ENCODE measurements at regions not wholly inside any gene's neighbourhood (a gene's known extent, or its start where the extent isn't known, plus 50 kb on each side); places are given as distances from the start of the nearest gene placed in this dataset.

- Histone ChIP-seq H3K27me3 (ENCODE audit: control insufficient read depth, insufficient read depth, low read length) (peaks cover 13% of the 10 kb centered on the region), H3K36me3 (ENCODE audit: control insufficient read depth, insufficient read depth, low read length) (no peaks in the 10 kb centered on the region), H3K4me3 (ENCODE audit: low read length) (no peak overlapping the region), H3K4me1 (ENCODE audit: control insufficient read depth, insufficient read depth, low read length) (peaks cover 10% of the 10 kb centered on the region), H3K27ac (ENCODE audit: low read length) (no peak overlapping the region), H3K9me3 (replicated peaks; ENCODE audit: control insufficient read depth, low read depth, low read length) (no peaks in the 10 kb centered on the region)
- DNase-seq, result no peak
- 43% methylated on average over 5 of the region's 5 CpGs for WGBS (ENCODE audit: insufficient coverage)
These were observed 184.7 kb downstream of the MIAT start for GRCh38 chr22:26842103-26842502.

GRCh38 chr22:26845021-26845743 lies 187.8 kb downstream of the MIAT start:
- 0% methylated on average over 1 of the region's 10 CpGs for WGBS (ENCODE audit: insufficient coverage)
- DNase-seq, result peak; percentile 53
- Histone ChIP-seq H3K27ac (ENCODE audit: low read length) (no peak overlapping the region), H3K36me3 (ENCODE audit: control insufficient read depth, insufficient read depth, low read length) (no peaks in the 10 kb centered on the region), H3K4me1 (ENCODE audit: control insufficient read depth, insufficient read depth, low read length) (peaks cover 10% of the 10 kb centered on the region), H3K4me3 (ENCODE audit: low read length) (no peak overlapping the region), H3K27me3 (ENCODE audit: control insufficient read depth, insufficient read depth, low read length) (peaks cover 6% of the 10 kb centered on the region), H3K9me3 (replicated peaks; ENCODE audit: control insufficient read depth, low read depth, low read length) (no peaks in the 10 kb centered on the region)

- no peaks in the 10 kb centered on the region for H3K9me3 ChIP-seq (replicated peaks; ENCODE audit: control insufficient read depth, low read depth, low read length)
- peaks cover 4% of the 10 kb centered on the region for H3K27me3 ChIP-seq (ENCODE audit: control insufficient read depth, insufficient read depth, low read length)
- peaks cover 10% of the 10 kb centered on the region for H3K4me1 ChIP-seq (ENCODE audit: control insufficient read depth, insufficient read depth, low read length)
- no peak for DNase-seq
- H3K27ac ChIP-seq (ENCODE audit: low read length), result no peak overlapping the region
- H3K36me3 ChIP-seq (ENCODE audit: control insufficient read depth, insufficient read depth, low read length), result no peaks in the 10 kb centered on the region
- no peak overlapping the region for H3K4me3 ChIP-seq (ENCODE audit: low read length)
- WGBS (ENCODE audit: insufficient coverage), result no CpG with 5 or more reads among the region's 1 CpG
These were observed 188.7 kb downstream of the MIAT start for GRCh38 chr22:26846076-26846475.

- 100% methylated on average over 1 of the region's 2 CpGs for WGBS (ENCODE audit: insufficient coverage)
- Histone ChIP-seq H3K9me3 (replicated peaks; ENCODE audit: control insufficient read depth, low read depth, low read length) (no peaks in the 10 kb centered on the region), H3K4me1 (ENCODE audit: control insufficient read depth, insufficient read depth, low read length) (peaks cover 10% of the 10 kb centered on the region), H3K27me3 (ENCODE audit: control insufficient read depth, insufficient read depth, low read length) (peaks cover 4% of the 10 kb centered on the region), H3K36me3 (ENCODE audit: control insufficient read depth, insufficient read depth, low read length) (no peaks in the 10 kb centered on the region), H3K27ac (ENCODE audit: low read length) (no peak overlapping the region), H3K4me3 (ENCODE audit: low read length) (no peak overlapping the region)
- no peak for DNase-seq
These were observed 189.3 kb downstream of the MIAT start for GRCh38 chr22:26846645-26847044.

- Histone ChIP-seq H3K4me1 (ENCODE audit: control insufficient read depth, insufficient read depth, low read length) (peaks cover 10% of the 10 kb centered on the region), H3K9me3 (replicated peaks; ENCODE audit: control insufficient read depth, low read depth, low read length) (no peaks in the 10 kb centered on the region), H3K4me3 (ENCODE audit: low read length) (no peak overlapping the region), H3K27me3 (ENCODE audit: control insufficient read depth, insufficient read depth, low read length) (peaks cover 4% of the 10 kb centered on the region), H3K36me3 (ENCODE audit: control insufficient read depth, insufficient read depth, low read length) (no peaks in the 10 kb centered on the region), H3K27ac (ENCODE audit: low read length) (no peak overlapping the region)
- 52% methylated on average over 5 of the region's 5 CpGs for WGBS (ENCODE audit: insufficient coverage)
- DNase-seq, result no peak
These were observed 189.7 kb downstream of the MIAT start for GRCh38 chr22:26847046-26847445.

GRCh38 chr22:26847816-26848215 lies 190.4 kb downstream of the MIAT start:
- Histone ChIP-seq H3K4me1 (ENCODE audit: control insufficient read depth, insufficient read depth, low read length) (peaks cover 10% of the 10 kb centered on the region), H3K9me3 (replicated peaks; ENCODE audit: control insufficient read depth, low read depth, low read length) (no peaks in the 10 kb centered on the region), H3K4me3 (ENCODE audit: low read length) (no peak overlapping the region), H3K27ac (ENCODE audit: low read length) (no peak overlapping the region), H3K36me3 (ENCODE audit: control insufficient read depth, insufficient read depth, low read length) (no peaks in the 10 kb centered on the region), H3K27me3 (ENCODE audit: control insufficient read depth, insufficient read depth, low read length) (peaks cover 2% of the 10 kb centered on the region)
- DNase-seq, result no peak
- 50% methylated on average over 1 of the region's 2 CpGs for WGBS (ENCODE audit: insufficient coverage)

GRCh38 chr22:26848244-26848920 lies 191.0 kb downstream of the MIAT start:
- 36% methylated on average over 3 of the region's 9 CpGs for WGBS (ENCODE audit: insufficient coverage)
- H3K9me3 ChIP-seq (replicated peaks; ENCODE audit: control insufficient read depth, low read depth, low read length), result no peaks in the 10 kb centered on the region
- peaks cover 10% of the 10 kb centered on the region for H3K4me1 ChIP-seq (ENCODE audit: control insufficient read depth, insufficient read depth, low read length)
- H3K36me3 ChIP-seq (ENCODE audit: control insufficient read depth, insufficient read depth, low read length), result no peaks in the 10 kb centered on the region
- no peak overlapping the region for H3K4me3 ChIP-seq (ENCODE audit: low read length)
- H3K27me3 ChIP-seq (ENCODE audit: control insufficient read depth, insufficient read depth, low read length), result peaks cover 2% of the 10 kb centered on the region
- no peak overlapping the region for H3K27ac ChIP-seq (ENCODE audit: low read length)
- DNase-seq, result peak; percentile 37

GRCh38 chr22:26849575-26849974 lies 192.2 kb downstream of the MIAT start:
- H3K9me3 ChIP-seq (replicated peaks; ENCODE audit: control insufficient read depth, low read depth, low read length), result no peaks in the 10 kb centered on the region
- no peaks in the 10 kb centered on the region for H3K36me3 ChIP-seq (ENCODE audit: control insufficient read depth, insufficient read depth, low read length)
- H3K27ac ChIP-seq (ENCODE audit: low read length), result no peak overlapping the region
- no peak for DNase-seq
- peaks cover 4% of the 10 kb centered on the region for H3K27me3 ChIP-seq (ENCODE audit: control insufficient read depth, insufficient read depth, low read length)
- WGBS (ENCODE audit: insufficient coverage), result 82% methylated on average over 4 of the region's 4 CpGs
- H3K4me3 ChIP-seq (ENCODE audit: low read length), result no peak overlapping the region
- peaks cover 10% of the 10 kb centered on the region for H3K4me1 ChIP-seq (ENCODE audit: control insufficient read depth, insufficient read depth, low read length)

GRCh38 chr22:26851125-26851524 lies 193.7 kb downstream of the MIAT start:
- Histone ChIP-seq H3K9me3 (replicated peaks; ENCODE audit: control insufficient read depth, low read depth, low read length) (no peaks in the 10 kb centered on the region), H3K27me3 (ENCODE audit: control insufficient read depth, insufficient read depth, low read length) (peaks cover 4% of the 10 kb centered on the region), H3K27ac (ENCODE audit: low read length) (no peak overlapping the region), H3K36me3 (ENCODE audit: control insufficient read depth, insufficient read depth, low read length) (no peaks in the 10 kb centered on the region), H3K4me3 (ENCODE audit: low read length) (no peak overlapping the region), H3K4me1 (ENCODE audit: control insufficient read depth, insufficient read depth, low read length) (no peaks in the 10 kb centered on the region)
- no CpG with 5 or more reads among the region's 1 CpG for WGBS (ENCODE audit: insufficient coverage)
- no peak for DNase-seq

GRCh38 chr22:26852176-26852575 lies 194.8 kb downstream of the MIAT start:
- H3K36me3 ChIP-seq (ENCODE audit: control insufficient read depth, insufficient read depth, low read length), result no peaks in the 10 kb centered on the region

More at GRCh38 chr22:26852176-26852575, 194.8 kb downstream of the MIAT start:
- WGBS (ENCODE audit: insufficient coverage), result 20% methylated on average over 1 of the region's 6 CpGs
- no peak overlapping the region for H3K27ac ChIP-seq (ENCODE audit: low read length)
- peaks cover 6% of the 10 kb centered on the region for H3K27me3 ChIP-seq (ENCODE audit: control insufficient read depth, insufficient read depth, low read length)
- no peak overlapping the region for H3K4me3 ChIP-seq (ENCODE audit: low read length)
- H3K9me3 ChIP-seq (replicated peaks; ENCODE audit: control insufficient read depth, low read depth, low read length), result no peaks in the 10 kb centered on the region
- H3K4me1 ChIP-seq (ENCODE audit: control insufficient read depth, insufficient read depth, low read length), result no peaks in the 10 kb centered on the region
- no peak for DNase-seq
